ENCODE measurements at regions not wholly inside any gene's neighbourhood (a gene's known extent, or its start where the extent isn't known, plus 50 kb on each side); places are given as distances from the start of the nearest gene placed in this dataset.
"Not testable (repeated sequence)": the region's sequence is repeated elsewhere in the genome, so short reads cannot be mapped to it uniquely, and the experiment has no call there.

GRCh38 chr21:14629461-14629860 lies 83.3 kb upstream of the SAMSN1 start:
- no peaks in the 10 kb centered on the region for H3K9me3 ChIP-seq (ENCODE audit: insufficient read depth, low read depth)
- no peaks in the 10 kb centered on the region for H3K9me2 ChIP-seq (ENCODE audit: insufficient read depth)
- CTCF ChIA-PET = no interaction called here
- no peaks in the 10 kb centered on the region for H4K20me1 ChIP-seq (ENCODE audit: insufficient read depth)
- TF ChIP-seq CTCF (conservative IDR thresholded peaks at IDR 0.05) (no peak), EZH2 (IDR thresholded peaks at IDR 0.05; ENCODE audit: low read depth) (no peak)
- H3K79me2 ChIP-seq (ENCODE audit: low read depth) = no peaks in the 10 kb centered on the region
- POLR2A ChIA-PET (ENCODE audit: unreplicated experiment) = no interaction called here
- no TSS peak for BruUV-seq (replicated peaks)
- no peaks in the 10 kb centered on the region for H3K4me1 ChIP-seq (replicated peaks; ENCODE audit: insufficient read depth)
- H3K4me3 ChIP-seq = no peak overlapping the region
- H3K27ac ChIP-seq = no peak overlapping the region
- no peak for DNase-seq
- intact Hi-C loops (cut with micrococcal nuclease; ENCODE audit: unreplicated experiment) = no loop called here
- H3K4me2 ChIP-seq = no peak overlapping the region
- no peaks in the 10 kb centered on the region for H3K36me3 ChIP-seq (ENCODE audit: low read depth)
- H3F3A ChIP-seq (ENCODE audit: insufficient read depth, low read depth) = no peaks in the 10 kb centered on the region
- no peak overlapping the region for H2AFZ ChIP-seq
- no peaks in the 10 kb centered on the region for H3K27me3 ChIP-seq (ENCODE audit: insufficient read depth, low read depth)

GRCh38 chr21:14623079-14623478 lies 77.0 kb upstream of the SAMSN1 start:
- intact Hi-C loops (cut with micrococcal nuclease; ENCODE audit: unreplicated experiment); H2AFZ ChIP-seq; H3K9me3 ChIP-seq (ENCODE audit: insufficient read depth, low read depth); CTCF ChIA-PET; H3K36me3 ChIP-seq (ENCODE audit: low read depth); H3K4me2 ChIP-seq; H3K27me3 ChIP-seq (ENCODE audit: insufficient read depth, low read depth); H3K79me2 ChIP-seq (ENCODE audit: low read depth); H3K4me1 ChIP-seq (replicated peaks; ENCODE audit: insufficient read depth); H3K4me3 ChIP-seq; DNase-seq; H3K9me2 ChIP-seq (ENCODE audit: insufficient read depth); POLR2A ChIA-PET (ENCODE audit: unreplicated experiment); H3K27ac ChIP-seq; H4K20me1 ChIP-seq (ENCODE audit: insufficient read depth); BruUV-seq (replicated peaks); H3F3A ChIP-seq (ENCODE audit: insufficient read depth, low read depth): not testable (repeated sequence)

GRCh38 chr21:14620152-14620551 lies 74.0 kb upstream of the SAMSN1 start:
- Histone ChIP-seq H3K4me1 (replicated peaks; ENCODE audit: insufficient read depth) (peaks cover 9% of the 10 kb centered on the region), H3K79me2 (ENCODE audit: low read depth) (no peaks in the 10 kb centered on the region), H3K36me3 (ENCODE audit: low read depth) (no peaks in the 10 kb centered on the region), H3K27me3 (ENCODE audit: insufficient read depth, low read depth) (no peaks in the 10 kb centered on the region), H3K4me3 (no peak overlapping the region), H3K9me2 (ENCODE audit: insufficient read depth) (no peaks in the 10 kb centered on the region), H4K20me1 (ENCODE audit: insufficient read depth) (no peaks in the 10 kb centered on the region), H3K4me2 (no peak overlapping the region), H3K27ac (no peak overlapping the region), H2AFZ (no peak overlapping the region), H3F3A (ENCODE audit: insufficient read depth, low read depth) (no peaks in the 10 kb centered on the region), H3K9me3 (ENCODE audit: insufficient read depth, low read depth) (0 out of 2 replicates have a peak, but pooled peaks cover 7% of the 10 kb centered on the region)
- DNase-seq = no peak
- BruUV-seq (replicated peaks) = no TSS peak
- TF ChIP-seq CTCF (conservative IDR thresholded peaks at IDR 0.05) (no peak), EZH2 (IDR thresholded peaks at IDR 0.05; ENCODE audit: low read depth) (no peak)
- intact Hi-C loops (cut with micrococcal nuclease; ENCODE audit: unreplicated experiment) = no loop called here
- POLR2A ChIA-PET (ENCODE audit: unreplicated experiment) = no interaction called here
- CTCF ChIA-PET = no interaction called here

- Histone ChIP-seq H3K79me2 (ENCODE audit: low read depth) (no peaks in the 10 kb centered on the region), H2AFZ (no peak overlapping the region), H3K4me1 (replicated peaks; ENCODE audit: insufficient read depth) (peaks cover 9% of the 10 kb centered on the region), H3K4me2 (no peak overlapping the region), H3K9me3 (ENCODE audit: insufficient read depth, low read depth) (0 out of 2 replicates have a peak, but pooled peaks cover 7% of the 10 kb centered on the region), H3K36me3 (ENCODE audit: low read depth) (no peaks in the 10 kb centered on the region), H3F3A (ENCODE audit: insufficient read depth, low read depth) (no peaks in the 10 kb centered on the region), H3K9me2 (ENCODE audit: insufficient read depth) (no peaks in the 10 kb centered on the region), H3K27ac (no peak overlapping the region), H3K27me3 (ENCODE audit: insufficient read depth, low read depth) (no peaks in the 10 kb centered on the region), H4K20me1 (ENCODE audit: insufficient read depth) (no peaks in the 10 kb centered on the region), H3K4me3 (no peak overlapping the region)
- no TSS peak for BruUV-seq (replicated peaks)
- DNase-seq = no peak
- TF ChIP-seq EZH2 (IDR thresholded peaks at IDR 0.05; ENCODE audit: low read depth) = no peak
- TF ChIP-seq CTCF (conservative IDR thresholded peaks at IDR 0.05) = no peak
- intact Hi-C loops (cut with micrococcal nuclease; ENCODE audit: unreplicated experiment) = no loop called here
- ChIA-PET POLR2A (ENCODE audit: unreplicated experiment) (no interaction called here), CTCF (no interaction called here)
Observed at GRCh38 chr21:14617871-14618270, 71.8 kb upstream of the SAMSN1 start.
